Caco-2 (cell line): ENCODE measurements at regions not wholly inside any gene's neighbourhood (a gene's known extent, or its start where the extent isn't known, plus 50 kb on each side); places are given as distances from the start of the nearest gene placed in this dataset.

Source experiments
- BruUV-seq: library from RNA; stranded (reverse); fragments of 400-500 nt; replicated peaks from 2 replicates; lab custom pipeline; 2021; lab: Mats Ljungman, UMichigan
- CTCF ChIA-PET: fragments of 300-600 bp; sonication (Branson Sonifier 250); formaldehyde crosslinking; loops from one replicate; lab custom pipeline; 2022; ENCODE audit warnings: antibody characterized with exemption; lab: Charles Lee
- POLR2A ChIA-PET: fragments of 300-600 bp; sonication (Branson Sonifier 250); formaldehyde crosslinking; loops from one replicate; lab custom pipeline; 2022; ENCODE audit warnings: antibody characterized with exemption; lab: Charles Lee
- DNase-seq, 2 experiments: peaks; one replicate each; pipeline versions ENCODE4 v3.0.0 to v3.0.0-alpha.2; 2020 to 2022
- H3K27me3 ChIP-seq: replicated peaks from 2 replicates; pipeline ENCODE4 v1.6.0; 2011; ENCODE audit warnings: low read length; ENCODE audit not compliant: control insufficient read depth, insufficient read depth
- H3K36me3 ChIP-seq: 2 replicates; pipeline ENCODE4 v1.5.1; 2011; ENCODE audit warnings: low read length; ENCODE audit not compliant: control insufficient read depth, insufficient read depth
- H3K4me1 ChIP-seq: fragments of 250-450 bp; sonication (Bioruptor Pico); 2 replicates; pipeline ENCODE4 v1.5.1; 2020; ENCODE audit warnings: mild to moderate bottlenecking
- H3K4me3 ChIP-seq: 2 replicates; pipeline ENCODE4 v1.5.1; 2011; ENCODE audit warnings: low read depth, mild to moderate bottlenecking, control low read depth, low read length
- H3K9me3 ChIP-seq: fragments of 250-450 bp; sonication (Bioruptor Pico); 2 replicates; pipeline ENCODE4 v1.5.1; 2020; ENCODE audit warnings: mild to moderate bottlenecking, moderate library complexity
- H3K27ac Mint-ChIP-seq: one replicate; pipeline ENCODE4 v1.8.0; 2022; ENCODE audit warnings: mixed read lengths; ENCODE audit not compliant: unreplicated experiment
- H3K27me3 Mint-ChIP-seq: one replicate; pipeline ENCODE4 v1.8.0; 2022; ENCODE audit warnings: mixed read lengths; ENCODE audit not compliant: insufficient read depth, unreplicated experiment
- H3K36me3 Mint-ChIP-seq: one replicate; pipeline ENCODE4 v1.8.0; 2022; ENCODE audit warnings: mild to moderate bottlenecking, mixed read lengths; ENCODE audit not compliant: insufficient read depth, unreplicated experiment
- H3K4me1 Mint-ChIP-seq: one replicate; pipeline ENCODE4 v1.8.0; 2022; ENCODE audit warnings: low read depth, mixed read lengths; ENCODE audit not compliant: unreplicated experiment
- H3K4me3 Mint-ChIP-seq: one replicate; pipeline ENCODE4 v1.8.0; 2022; ENCODE audit warnings: mild to moderate bottlenecking, moderate library complexity, mixed read lengths; ENCODE audit not compliant: unreplicated experiment
- H3K9me3 Mint-ChIP-seq: one replicate; pipeline ENCODE4 v1.8.0; 2022; ENCODE audit warnings: mixed read lengths; ENCODE audit not compliant: unreplicated experiment
- intact Hi-C: fragments of 100-400 bp; cut with micrococcal nuclease; formaldehyde crosslinking; loops from one replicate; pipeline ENCODE4 v1.10.0; 2022; ENCODE audit not compliant: unreplicated experiment
- TF ChIP-seq, protein P1 (sequence below), 2 experiments: fragments of 200-600 bp in 1 of 2; IDR thresholded peaks; 1 replicate in 1 of 2; 2 replicates in 1 of 2; pipeline versions ENCODE4 v1.5.1 to v1.8.0; 2011 to 2022; ENCODE audit warnings: antibody characterized with exemption in 1 of 2, control low read depth in 1 of 2, inconsistent platforms in 1 of 2, low read depth in 1 of 2, low read length in 1 of 2, mild to moderate bottlenecking in 1 of 2, moderate library complexity in 1 of 2; ENCODE audit not compliant: insufficient read depth in 1 of 2, severe bottlenecking in 1 of 2, unreplicated experiment in 1 of 2

DNA sequence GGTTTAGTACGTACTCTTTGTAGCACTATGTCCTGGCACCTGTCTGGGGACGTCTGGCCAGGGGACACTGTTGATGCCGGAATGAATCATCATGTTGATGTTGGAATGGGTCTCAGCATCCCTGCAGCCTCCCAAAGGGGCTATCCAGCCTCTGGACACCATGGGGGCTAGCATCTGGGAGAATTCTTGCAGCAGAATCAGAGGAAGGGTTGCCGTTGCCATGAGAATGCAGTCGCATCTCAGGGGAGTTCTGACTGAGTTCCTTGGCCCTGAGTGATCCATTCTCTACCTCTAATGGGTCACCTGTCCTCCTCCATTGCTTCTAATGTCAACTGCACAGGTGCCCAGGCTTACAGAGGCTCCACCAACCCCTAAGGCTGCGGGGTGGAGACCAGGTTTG lies 129.1 kb downstream of the UQCRFS1 start:
- ChIA-PET POLR2A (no interaction called here), CTCF (no interaction called here)
- no TSS peak for BruUV-seq
- Histone ChIP-seq H3K27me3 (no peaks in the 10 kb centered on the region), H3K9me3 (no peaks in the 10 kb centered on the region; the same call in 1 of the 2 replicates), H3K4me3 (no peak overlapping the region), H3K4me1 (peaks cover 4% of the 10 kb centered on the region; the same call in 1 of the 2 replicates), H3K36me3 (no peaks in the 10 kb centered on the region)
- DNase-seq, result no peak
- Mint-ChIP-seq H3K36me3 (no peaks in the 10 kb centered on the region), H3K27me3 (peaks cover 2% of the 10 kb centered on the region), H3K4me3 (no peak overlapping the region), H3K27ac (no peak overlapping the region), H3K9me3 (peaks cover 11% of the 10 kb centered on the region), H3K4me1 (no peaks in the 10 kb centered on the region)
- TF ChIP-seq, protein P1, sequence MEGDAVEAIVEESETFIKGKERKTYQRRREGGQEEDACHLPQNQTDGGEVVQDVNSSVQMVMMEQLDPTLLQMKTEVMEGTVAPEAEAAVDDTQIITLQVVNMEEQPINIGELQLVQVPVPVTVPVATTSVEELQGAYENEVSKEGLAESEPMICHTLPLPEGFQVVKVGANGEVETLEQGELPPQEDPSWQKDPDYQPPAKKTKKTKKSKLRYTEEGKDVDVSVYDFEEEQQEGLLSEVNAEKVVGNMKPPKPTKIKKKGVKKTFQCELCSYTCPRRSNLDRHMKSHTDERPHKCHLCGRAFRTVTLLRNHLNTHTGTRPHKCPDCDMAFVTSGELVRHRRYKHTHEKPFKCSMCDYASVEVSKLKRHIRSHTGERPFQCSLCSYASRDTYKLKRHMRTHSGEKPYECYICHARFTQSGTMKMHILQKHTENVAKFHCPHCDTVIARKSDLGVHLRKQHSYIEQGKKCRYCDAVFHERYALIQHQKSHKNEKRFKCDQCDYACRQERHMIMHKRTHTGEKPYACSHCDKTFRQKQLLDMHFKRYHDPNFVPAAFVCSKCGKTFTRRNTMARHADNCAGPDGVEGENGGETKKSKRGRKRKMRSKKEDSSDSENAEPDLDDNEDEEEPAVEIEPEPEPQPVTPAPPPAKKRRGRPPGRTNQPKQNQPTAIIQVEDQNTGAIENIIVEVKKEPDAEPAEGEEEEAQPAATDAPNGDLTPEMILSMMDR (IDR thresholded peaks at IDR 0.05; ENCODE audit: insufficient read depth in 1 of 2, low read depth in 1 of 2, low read length in 1 of 2, severe bottlenecking in 1 of 2, unreplicated experiment in 1 of 2), result no peak
- intact Hi-C loops, result no loop called here

DNA sequence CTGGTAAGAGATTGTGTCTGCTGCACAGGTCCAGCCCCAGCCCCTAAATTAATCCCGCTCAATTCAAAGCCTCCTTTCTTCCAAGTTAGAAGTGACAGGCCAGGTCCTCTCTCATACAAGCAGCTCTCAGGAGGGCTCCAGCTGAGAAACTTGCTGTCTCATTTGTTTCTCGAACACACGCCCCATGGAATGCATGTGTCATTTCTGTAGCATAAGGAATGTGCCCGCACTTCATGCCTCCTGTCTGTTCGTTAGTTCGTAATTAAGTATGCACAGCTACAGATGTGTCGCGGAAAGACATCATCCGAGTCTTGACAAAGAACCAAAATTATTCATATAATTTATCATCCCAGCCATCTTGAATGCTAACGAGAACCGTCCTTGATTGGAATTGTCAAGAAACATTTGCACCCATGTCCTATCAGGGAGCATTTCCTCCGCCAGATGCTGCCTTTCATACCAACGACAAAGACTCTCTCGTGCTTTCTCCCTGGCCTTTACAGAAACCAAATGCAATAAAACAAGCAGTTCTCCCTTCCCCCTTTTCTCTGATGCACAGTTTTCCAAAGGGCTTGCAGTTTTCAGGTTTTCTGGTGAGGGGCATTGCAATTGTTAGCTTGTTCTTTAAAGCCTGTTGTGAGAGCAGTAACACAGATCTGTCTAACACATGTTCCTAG lies 133.5 kb downstream of the UQCRFS1 start:
- Mint-ChIP-seq H3K4me3 (no peak overlapping the region), H3K9me3 (no peaks in the 10 kb centered on the region), H3K4me1 (no peaks in the 10 kb centered on the region), H3K27me3 (no peaks in the 10 kb centered on the region), H3K27ac (no peak overlapping the region), H3K36me3 (no peaks in the 10 kb centered on the region)
- Histone ChIP-seq H3K4me1 (no peaks in the 10 kb centered on the region), H3K36me3 (no peaks in the 10 kb centered on the region), H3K4me3 (no peak overlapping the region), H3K27me3 (no peaks in the 10 kb centered on the region), H3K9me3 (no peaks in the 10 kb centered on the region)
- no peak for DNase-seq
- POLR2A ChIA-PET, result no interaction called here
- intact Hi-C loops, result no loop called here
- no TSS peak for BruUV-seq
- TF ChIP-seq, protein P1 (IDR thresholded peaks at IDR 0.05; ENCODE audit: insufficient read depth in 1 of 2, low read depth in 1 of 2, low read length in 1 of 2, severe bottlenecking in 1 of 2, unreplicated experiment in 1 of 2), result no peak
- CTCF ChIA-PET, result no interaction called here

DNA sequence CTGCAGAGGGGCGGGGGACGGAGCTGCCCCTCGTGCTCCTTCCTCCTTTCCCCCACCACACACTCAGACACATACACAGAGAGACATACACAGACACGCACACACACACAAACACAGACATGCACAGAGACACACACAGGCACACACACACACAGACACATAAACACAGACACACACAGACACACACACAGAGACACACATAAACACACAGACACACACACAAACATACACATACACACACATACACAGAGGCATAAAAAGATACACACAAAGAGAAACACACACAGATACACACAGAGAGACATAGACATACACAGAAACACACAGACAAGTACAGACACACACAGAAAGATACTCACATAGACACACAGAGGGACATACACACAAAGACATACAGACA lies 136.0 kb downstream of the UQCRFS1 start:
- ChIA-PET POLR2A (no interaction called here), CTCF (no interaction called here)
- Mint-ChIP-seq H3K4me3 (no peak overlapping the region), H3K36me3 (no peaks in the 10 kb centered on the region), H3K27me3 (no peaks in the 10 kb centered on the region), H3K27ac (no peak overlapping the region), H3K4me1 (no peaks in the 10 kb centered on the region), H3K9me3 (no peaks in the 10 kb centered on the region)
- Histone ChIP-seq H3K9me3 (no peaks in the 10 kb centered on the region), H3K27me3 (no peaks in the 10 kb centered on the region), H3K4me1 (no peaks in the 10 kb centered on the region), H3K36me3 (no peaks in the 10 kb centered on the region), H3K4me3 (no peak overlapping the region)
- TF ChIP-seq, protein P1 (IDR thresholded peaks at IDR 0.05; ENCODE audit: insufficient read depth in 1 of 2, low read depth in 1 of 2, low read length in 1 of 2, severe bottlenecking in 1 of 2, unreplicated experiment in 1 of 2), result no peak
- no peak for DNase-seq
- BruUV-seq, result no TSS peak
- intact Hi-C loops, result no loop called here
